GM18870 (cell line): ENCODE measurements at regions not wholly inside any gene's neighbourhood (a gene's known extent, or its start where the extent isn't known, plus 50 kb on each side); places are given as distances from the start of the nearest gene placed in this dataset.
"Not testable (repeated sequence)": the region's sequence is repeated elsewhere in the genome, so short reads cannot be mapped to it uniquely, and the experiment has no call there.

Experiments
- ATAC-seq: cut with Tn5 transposase; IDR thresholded peaks from one replicate; pipeline ENCODE4 v1.9.1; 2021; ENCODE audit warnings: moderate library complexity; ENCODE audit not compliant: unreplicated experiment

DNA sequence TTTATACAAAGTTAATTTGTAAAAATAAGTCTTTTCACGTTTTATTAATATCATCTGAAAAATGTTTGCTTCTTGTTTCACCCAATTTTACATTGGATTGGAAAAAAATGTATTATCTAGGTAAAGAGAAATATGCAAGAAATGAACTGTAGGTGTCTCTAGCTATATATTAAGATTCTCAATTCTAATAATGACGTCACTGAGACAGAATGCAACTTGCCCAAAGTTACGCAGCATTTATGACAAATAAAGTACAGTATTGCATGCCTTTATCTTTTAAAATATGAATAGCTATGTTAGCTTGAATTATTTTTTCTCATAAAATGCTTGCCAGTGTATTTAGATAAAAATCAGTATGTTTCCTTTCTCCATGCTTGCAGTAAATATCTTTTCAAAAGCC lies 728.8 kb downstream of the RERGL start:
- no peak for ATAC-seq

DNA sequence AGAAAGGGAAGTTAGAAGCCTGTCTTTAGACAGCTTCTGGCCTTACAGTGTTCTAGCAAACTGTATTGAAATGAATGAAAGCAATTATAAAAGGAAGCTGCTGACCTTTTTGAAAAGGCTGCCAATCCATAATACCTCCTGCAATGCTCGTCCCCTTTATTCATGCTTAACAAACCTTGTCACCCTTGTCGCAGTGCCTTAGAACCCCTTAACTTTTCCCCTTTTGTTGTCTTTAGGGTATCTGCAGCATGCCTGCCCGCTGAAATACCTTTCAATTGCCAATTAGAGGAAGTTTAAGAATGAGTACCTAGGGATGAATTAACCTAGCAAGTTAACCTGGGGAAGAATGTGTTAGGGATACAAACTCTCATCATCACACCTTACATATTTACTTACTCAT lies 731.2 kb downstream of the RERGL start:
- no peak for ATAC-seq

DNA sequence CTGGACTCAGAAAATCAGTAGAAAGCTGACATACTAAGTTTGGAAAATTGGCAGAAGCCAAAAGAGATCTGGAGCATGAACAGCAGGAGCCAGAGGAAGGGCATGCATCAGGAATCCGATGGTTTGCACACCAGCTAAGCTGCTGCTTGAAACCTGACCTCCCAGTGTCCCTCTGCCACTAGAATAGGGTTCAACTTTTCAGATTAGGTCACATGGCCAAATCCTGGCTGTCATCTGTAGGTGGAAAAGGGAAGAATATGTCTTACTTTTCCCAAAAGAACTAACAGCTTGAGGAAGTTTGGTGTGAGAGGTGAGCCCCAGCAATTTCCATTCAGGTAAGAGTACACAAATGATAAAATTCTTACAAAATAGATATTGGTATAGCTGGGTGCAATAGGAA lies 732.6 kb downstream of the RERGL start:
- ATAC-seq: no peak

DNA sequence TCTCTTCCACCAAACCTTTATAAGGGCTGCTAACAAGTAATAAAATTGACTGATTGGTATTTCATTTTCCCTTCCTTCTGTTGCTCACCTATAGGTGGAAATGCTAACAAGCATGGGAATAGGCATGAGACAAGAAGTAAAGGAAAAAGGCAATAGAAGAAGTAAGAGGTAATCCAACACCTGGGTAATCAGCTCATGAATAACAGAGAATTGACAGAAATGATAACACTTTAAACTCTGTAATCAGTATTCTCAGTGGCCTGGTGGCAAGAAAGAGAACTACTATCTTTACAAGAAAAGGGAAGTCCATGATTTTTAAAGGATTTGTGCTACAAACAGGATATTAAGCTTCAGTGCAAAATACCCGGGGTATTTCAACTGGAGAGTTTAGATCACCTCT lies 737.8 kb downstream of the RERGL start:
- ATAC-seq: no peak

DNA sequence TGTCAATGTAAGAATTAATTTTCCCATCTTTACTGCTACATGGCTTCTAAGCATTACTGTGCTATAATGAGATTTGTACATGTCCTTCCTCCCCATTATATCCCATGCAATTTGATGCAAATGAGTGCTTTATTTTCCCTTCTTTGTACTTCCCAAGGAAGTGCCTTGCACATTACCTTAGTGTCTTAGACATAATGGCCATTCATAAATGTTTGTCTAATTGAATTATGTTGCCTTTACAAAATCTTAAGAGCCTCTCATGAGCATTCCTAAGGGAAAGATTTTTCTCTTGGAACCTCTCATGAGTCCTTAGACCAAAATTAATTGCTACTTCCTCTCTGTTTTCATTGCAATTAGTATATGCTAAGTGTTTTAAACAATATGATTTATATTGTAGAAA lies 741.7 kb downstream of the RERGL start:
- no peak for ATAC-seq

DNA sequence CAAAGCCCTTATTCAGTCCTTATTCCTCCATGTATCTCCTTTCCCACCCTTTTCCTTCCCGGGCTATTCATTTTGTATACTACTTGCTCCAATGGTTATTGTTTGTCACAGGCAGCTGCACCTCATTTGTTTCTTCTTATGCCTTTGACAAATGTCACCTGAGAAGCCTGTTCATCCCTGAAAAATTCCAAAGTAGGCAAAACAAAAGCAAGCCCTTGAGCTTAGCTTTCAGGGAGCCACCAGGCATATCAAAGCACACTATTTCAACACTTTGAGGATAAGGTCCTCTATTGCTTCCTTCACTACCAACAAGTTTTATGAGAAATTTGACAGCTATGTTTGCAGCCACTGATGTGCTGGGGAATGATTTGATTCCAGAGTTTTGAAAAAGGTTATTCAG lies 738.7 kb upstream of the LMO3 start:
- ATAC-seq: no peak

DNA sequence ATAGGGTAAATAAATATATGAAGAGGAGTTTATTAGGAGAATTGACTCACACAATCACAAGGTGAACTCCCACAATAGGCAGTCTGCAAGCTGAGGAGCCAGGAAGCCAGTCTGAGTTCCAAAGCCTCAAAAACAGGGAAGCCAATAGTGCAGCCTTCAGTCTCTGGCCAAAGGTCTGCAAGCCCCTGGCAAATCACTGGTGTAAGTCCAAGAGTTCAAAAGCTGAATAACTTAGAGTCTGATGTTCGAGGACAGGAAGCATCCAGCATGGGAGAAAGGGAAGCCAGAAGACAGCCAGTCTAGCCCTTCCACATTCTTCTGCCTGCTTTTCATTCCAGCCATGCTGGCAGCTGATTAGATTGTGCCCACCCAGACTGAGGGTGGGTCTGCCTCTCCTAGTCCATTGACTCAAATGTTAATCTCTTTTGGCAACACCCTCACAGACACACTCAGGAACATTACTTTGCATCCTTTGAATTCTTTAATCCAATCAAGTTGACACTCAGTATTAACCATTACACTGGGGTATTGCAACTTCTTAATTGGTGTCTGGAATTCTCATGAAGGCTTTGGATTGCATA lies 736.5 kb upstream of the LMO3 start:
- ATAC-seq: no peak

GRCh38 chr12:17335487-17335886 lies 729.5 kb upstream of the LMO3 start:
- ATAC-seq: no peak

- no peak for ATAC-seq
Observed at GRCh38 chr12:17334784-17335183, 728.8 kb upstream of the LMO3 start.

- ATAC-seq: no peak
Observed at GRCh38 chr12:17333287-17333686, 727.3 kb upstream of the LMO3 start.

- no peak for ATAC-seq
Observed at GRCh38 chr12:17326649-17327048, 720.7 kb upstream of the LMO3 start.

- ATAC-seq: no peak
Observed at GRCh38 chr12:17322090-17322489, 716.1 kb upstream of the LMO3 start.

DNA sequence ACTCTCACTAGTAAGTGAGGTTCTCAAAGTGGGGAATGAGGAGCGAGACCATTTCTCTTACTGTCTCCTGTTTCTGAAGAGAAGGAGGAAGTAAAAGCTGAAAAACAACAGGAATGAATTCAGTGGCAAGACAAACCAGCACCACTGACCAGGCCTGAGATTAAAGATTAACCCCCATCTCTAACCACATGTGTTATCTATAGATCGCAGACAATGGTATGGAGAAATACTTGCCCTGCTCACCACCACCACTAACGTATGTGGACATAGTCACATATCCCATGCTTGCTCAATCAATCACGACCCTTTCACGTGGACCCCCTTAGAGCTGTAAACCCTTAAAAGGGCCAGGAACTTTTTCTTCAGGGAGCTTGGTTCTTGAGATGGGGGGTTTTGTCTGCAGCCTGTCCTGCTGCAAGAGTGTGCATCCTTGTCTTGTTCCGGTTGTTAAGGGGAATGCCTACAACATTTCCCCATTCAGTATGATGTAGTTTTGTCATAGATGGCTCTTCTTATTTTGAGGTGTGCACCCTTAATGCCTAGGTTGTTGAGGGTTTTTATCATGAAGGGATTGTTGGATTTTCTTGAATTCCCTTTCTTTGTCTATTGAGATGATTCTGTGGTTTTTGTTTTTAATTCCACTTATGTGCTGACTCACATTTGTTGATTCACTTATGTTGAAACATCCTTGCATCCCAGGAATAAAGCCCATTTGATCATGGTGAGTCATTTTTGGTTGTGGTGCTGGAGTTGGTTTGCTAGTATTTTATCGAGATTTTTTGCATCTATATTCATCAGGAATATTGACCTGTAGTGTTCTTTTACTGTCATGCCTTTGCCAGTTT lies 698.8 kb upstream of the LMO3 start:
- no peak for ATAC-seq

- ATAC-seq: no peak
Observed at GRCh38 chr12:17302001-17302400, 696.0 kb upstream of the LMO3 start.

DNA sequence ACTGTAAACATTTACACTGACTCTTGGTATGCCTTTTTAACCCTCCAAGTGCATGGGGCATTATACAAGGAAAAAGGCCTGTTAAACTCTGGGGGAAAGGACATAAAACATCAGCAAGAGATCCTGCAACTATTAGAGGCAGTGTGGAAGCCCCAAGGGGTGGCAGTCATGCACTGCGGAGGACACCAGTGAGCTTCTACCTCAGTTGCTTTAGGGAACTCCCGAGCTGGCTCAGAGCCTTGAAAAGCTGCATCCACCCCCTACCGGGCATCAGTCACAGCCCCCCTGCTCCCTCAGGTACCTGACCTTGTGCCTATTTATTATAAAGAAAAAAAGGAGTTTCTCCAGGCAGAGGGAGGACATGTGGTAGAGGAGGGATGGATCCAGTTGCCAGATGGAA lies 695.6 kb upstream of the LMO3 start:
- no peak for ATAC-seq

DNA sequence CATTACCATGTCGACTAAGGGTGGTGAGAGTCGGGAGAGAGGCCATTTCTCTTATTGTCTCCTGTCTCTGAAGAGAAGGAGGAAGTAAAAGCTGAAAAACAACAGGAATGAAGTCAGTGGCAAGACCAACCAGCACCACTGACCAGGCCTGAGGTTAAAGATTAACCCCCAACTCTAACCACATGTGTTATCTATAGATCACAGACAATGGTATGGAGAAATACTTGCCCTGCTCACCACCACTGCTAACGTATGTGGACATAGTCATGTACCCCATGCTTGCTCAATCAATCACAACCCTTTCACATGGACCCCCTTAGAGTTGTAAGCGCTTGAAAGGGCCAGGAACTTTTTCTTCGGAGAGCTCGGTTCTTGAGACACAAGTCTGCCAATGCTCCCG lies 690.9 kb upstream of the LMO3 start:
- no peak for ATAC-seq

DNA sequence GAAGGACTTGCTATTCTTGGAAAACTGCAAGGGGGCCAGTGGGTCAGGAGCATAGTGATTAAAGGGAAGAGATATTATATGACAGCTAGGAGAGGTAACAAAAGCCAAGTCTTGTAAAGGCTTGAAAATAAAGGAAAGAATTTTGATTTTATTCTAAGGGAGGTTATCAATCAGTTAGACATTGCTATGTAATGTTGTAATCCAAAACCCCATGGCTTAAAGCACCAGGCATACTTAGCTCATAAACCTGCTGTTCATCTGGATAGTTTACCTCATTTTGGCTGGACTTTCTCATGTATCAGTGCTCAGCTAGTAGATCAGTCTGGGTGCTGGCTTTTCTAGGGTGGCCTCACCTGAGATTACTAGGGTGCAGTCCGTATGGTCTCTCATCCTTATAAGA lies 680.9 kb upstream of the LMO3 start:
- ATAC-seq: no peak

GRCh38 chr12:17284873-17285272 lies 678.9 kb upstream of the LMO3 start:
- no peak for ATAC-seq

DNA sequence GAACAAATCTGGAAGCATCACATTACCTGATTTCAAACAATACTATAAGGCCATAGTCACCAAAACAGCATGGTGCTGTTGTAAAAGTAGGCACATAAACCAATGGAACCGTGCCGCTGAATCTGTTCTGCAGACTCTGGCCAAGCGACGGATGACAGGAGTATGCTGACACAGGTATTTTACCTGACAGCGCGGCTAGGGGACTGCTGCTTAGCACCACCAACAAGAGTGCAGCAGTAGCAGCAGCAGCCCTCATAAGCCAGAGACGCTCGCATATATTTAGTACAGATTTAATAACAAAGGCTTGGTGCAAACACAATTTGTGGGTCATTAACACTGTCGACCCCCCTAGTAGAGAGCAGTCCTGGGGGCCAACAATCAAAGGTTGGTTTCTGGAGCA lies 677.6 kb upstream of the LMO3 start:
- no peak for ATAC-seq

- not testable (repeated sequence) for ATAC-seq
Observed at GRCh38 chr12:17282169-17282568, 676.2 kb upstream of the LMO3 start.

- ATAC-seq: no peak
Observed at GRCh38 chr12:17278946-17279345, 673.0 kb upstream of the LMO3 start.

GRCh38 chr12:17276196-17276595 lies 670.2 kb upstream of the LMO3 start:
- no peak for ATAC-seq

GRCh38 chr12:17266856-17267255 lies 660.9 kb upstream of the LMO3 start:
- no peak for ATAC-seq
